Upper lobe of left lung (tissue), 4 donors: ENCODE measurements at regions not wholly inside any gene's neighbourhood (a gene's known extent, or its start where the extent isn't known, plus 50 kb on each side); places are given as distances from the start of the nearest gene placed in this dataset.

Experiments
- CTCF ChIP-seq, 6 experiments: fragments of 450-650 bp in 4 of 6; fragments of 200-600 bp in 2 of 6; sonication (generic) in 2 of 6; IDR thresholded peaks; one replicate each; pipeline ENCODE4 v1.5.1; 2016 to 2019; ENCODE audit warnings: antibody characterized with exemption in 6 of 6
- EP300 ChIP-seq, 4 donors: sonication (generic); formaldehyde crosslinking; IDR thresholded peaks; one replicate each; pipeline ENCODE4 v1.5.1; 2017; ENCODE audit warnings: antibody characterized with exemption in 4 of 4, control low read depth in 2 of 4
- POLR2AphosphoS5 ChIP-seq, 2 donors: sonication (generic); formaldehyde crosslinking; IDR thresholded peaks; one replicate each; pipeline ENCODE4 v1.5.1; 2017; ENCODE audit warnings: antibody characterized with exemption in 2 of 2

GRCh38 chr1:80915491-80915890 is 885.2 kb upstream of the ADGRL2 start:
- no peak for TF ChIP-seq CTCF (IDR thresholded peaks at IDR 0.05)
- TF ChIP-seq EP300 (IDR thresholded peaks at IDR 0.05): no peak
- no peak for TF ChIP-seq POLR2AphosphoS5 (IDR thresholded peaks at IDR 0.05)
